Pulmonary artery endothelial cell (primary cell): ENCODE measurements at regions not wholly inside any gene's neighbourhood (a gene's known extent, or its start where the extent isn't known, plus 50 kb on each side); places are given as distances from the start of the nearest gene placed in this dataset.

Source experiments
- DNase-seq: peaks from one replicate; pipeline ENCODE4 v3.0.0-alpha.2; 2011; ENCODE audit warnings: low read depth, low spot score

DNA sequence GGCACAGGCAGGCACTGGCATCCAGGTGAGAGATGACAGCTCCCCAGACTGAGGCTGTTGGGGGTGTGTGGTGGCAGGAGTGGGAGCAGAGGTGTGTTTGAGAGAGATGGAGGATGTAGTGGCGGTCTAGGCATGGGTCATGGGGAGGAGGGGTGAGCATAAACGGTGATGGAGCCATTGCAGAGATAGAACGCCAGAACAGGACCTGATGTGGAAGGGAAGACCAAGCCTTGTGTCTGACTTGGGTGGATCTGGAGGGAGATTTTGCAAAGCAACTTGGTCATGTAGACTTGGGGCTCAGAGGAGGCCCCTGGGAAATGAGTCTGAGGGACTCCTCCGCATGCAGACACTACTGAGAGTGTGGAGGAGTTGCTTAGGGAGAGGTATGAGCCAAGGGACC lies 50.0 kb upstream of the CLDN5 start:
- DNase-seq, result no peak

DNA sequence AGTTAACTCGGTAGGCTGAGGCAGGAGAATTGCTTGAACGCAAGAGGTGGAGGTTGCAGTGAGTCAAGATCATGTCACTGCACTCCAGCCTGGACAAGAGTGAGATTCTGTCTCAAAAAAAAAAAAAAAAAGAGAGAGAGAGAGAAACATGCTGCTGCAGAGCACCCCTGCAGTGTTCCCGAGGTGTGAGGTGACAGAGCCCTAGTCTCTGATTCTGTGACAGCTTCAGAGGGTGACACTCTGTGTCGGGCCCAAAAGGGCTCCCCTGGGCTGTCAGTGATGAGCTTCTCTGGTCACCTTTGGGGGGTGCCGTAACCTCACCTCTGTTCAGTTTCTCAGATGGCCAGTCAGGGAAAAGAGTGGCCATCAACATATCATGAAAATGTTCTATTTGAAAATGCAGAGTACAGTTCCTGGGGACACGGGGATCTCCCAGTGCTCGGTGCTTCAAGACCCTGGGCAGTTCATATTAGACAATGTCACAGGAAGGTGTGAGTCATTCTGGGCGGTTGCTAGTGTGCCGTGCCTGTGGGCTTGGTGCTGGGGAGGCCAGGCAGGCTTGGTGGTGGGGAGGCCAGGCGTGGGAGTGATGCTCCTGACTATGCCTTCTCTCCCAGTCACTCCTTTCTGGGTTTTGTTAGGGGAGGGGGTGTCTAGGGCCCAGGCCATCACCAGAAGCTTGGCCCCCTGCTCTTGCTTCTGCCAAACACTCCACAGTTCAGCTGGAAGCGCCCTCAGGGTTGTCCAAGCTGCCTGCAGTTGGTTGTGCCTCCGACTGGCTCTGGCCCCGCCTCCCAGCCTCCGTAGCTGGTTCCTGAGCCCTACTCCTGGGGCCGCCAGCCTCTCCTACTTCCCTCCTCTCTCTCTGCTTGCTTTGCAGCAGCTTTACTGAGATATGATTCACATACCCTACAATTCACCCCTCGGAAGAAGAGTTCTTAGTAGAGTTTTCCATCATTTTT lies 52.5 kb upstream of the CLDN5 start:
- DNase-seq, result no peak

DNA sequence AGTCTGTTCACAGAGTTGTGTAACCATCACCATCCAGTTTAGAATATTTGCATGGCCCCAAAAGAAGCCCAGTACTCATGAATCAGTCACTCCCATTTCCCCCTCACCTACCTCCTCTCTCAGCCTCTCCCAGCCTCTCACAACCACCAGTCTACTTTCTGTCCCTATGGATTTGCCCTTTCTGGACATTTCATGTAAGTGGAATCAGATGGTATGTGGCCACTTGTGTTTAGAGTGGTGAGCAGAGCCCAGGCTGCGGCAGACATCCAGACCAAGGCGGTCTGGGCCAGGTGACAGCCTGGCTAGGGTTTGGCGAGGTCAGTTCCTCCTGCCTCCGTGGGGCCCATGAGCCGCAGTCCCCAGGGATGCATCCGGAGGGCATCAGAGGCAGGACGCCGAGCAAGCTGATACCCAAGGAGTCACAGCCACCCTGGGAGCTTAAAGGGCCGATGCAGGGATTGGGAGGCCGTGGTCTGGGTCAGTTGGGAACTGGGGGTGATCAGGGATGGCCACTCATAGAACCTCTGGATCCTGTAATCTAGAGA lies 53.3 kb upstream of the CLDN5 start:
- DNase-seq, result no peak

DNA sequence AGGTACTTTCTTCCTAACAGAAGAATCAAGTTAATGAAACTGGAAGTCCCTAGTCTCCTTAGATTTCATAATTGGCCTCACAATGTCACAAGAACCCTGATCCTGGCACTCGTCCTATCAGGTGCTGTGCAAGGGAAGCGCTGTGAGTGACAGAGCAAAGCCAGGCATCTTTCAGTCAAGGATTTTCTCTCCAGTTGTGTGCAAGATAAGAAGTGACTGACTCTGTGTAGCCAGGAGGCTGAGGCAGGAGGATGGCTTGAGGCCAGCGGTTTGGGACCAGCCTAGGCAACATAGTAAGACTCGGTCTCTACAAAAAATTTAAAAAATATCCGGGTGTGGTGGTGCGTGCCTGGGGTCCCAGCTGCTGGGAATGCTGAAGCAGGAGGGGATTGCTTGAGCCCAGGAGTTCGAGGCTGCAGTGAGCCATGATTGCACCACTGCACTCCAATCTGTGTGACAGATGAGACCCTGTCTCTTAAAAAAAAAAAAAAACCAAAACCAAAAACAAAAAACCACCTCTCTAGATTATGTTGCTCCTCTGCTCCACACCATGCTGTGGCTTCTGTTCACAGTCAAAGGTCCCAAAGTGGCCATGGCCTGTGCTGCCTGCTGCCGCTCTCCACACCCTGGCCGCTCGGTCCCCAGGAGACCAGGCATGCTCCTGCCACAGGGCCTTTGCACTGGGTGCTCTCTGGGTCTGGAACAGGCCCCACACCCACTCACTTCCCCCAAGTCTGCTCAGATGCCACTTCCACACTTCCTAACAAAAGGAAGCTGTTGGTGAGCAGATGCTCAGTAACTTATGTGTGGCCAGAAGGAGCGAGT lies 54.2 kb upstream of the CLDN5 start:
- DNase-seq, result no peak

DNA sequence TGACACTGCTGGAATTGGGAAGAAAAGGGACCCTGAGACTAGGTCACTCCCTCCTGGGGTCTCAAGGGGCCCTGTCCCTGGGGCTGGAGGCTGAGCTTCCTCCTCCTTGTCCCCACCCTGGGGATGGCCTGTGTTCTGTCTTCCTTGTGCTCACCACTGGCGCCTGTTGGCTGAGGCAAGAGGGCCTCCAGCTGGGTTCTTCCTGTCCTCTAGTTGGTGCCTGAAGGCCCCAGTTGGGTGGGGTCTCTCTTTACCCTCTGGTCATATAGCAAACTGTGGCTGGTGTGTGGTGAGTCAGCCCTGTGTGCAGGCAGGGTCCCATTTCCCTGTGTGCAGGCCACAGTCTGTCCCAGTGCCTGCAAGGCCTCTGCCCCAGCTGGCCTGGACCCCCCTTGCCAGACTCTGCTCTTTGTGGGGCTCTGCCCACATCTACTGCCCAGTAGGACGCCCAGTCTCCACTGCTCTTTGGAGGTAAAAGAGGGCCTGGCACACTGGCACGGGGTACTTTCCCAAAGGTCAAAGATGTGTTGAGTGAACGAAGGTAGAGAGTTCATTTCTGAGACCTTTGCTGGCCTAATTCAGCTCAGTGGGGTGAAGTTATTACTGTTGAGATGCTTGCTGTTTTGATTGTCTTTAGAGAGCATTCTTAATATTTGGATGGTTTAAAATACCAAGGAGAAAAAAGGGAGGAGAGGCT lies 55.1 kb upstream of the CLDN5 start:
- DNase-seq, result no peak

DNA sequence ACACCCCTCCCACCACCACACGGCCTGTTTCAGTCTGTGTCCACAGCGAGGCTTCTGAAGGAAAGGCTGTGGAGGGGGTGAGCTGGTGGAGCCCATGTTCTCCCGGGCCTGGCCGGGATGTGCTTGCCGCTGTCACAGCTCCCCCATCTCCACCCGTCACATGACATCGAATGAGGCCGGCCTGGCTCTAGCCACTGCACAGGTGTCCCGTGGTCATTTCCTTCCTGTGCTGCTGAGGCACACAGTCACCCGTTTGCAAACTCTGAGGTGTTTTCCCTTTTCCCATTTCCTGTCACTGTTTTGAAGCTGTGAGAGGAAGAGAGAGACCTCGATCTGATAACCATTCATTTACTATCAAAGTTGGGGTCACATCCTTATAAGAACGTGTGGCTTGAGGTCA lies 55.7 kb upstream of the CLDN5 start:
- DNase-seq, result no peak

DNA sequence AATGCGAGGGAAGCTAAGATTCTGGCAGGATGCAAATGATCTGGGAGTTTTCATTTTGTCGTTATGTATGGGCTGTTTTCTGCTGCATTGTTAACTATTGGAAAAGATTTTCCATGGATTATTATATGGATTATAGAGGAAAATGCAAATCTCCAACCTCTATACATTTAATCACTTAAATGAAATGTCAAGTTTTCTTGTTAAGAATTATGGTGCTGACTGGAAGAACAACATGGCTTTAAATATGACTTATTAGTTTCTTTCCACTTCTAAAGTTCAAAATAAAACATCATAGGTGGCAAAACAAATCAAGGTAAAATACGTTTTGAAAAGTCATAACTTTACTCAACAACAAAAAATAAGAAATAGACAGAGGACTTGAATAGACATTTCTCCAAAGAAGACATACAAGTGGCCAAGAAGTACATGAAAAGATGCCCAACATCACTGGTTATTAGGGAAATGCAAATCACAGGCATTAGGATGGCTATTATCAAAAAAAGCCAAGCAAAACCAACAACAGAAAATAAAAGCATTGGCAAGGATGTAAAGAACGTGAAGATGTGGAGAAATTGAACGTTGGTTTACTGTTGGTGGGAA lies 56.2 kb upstream of the CLDN5 start:
- DNase-seq, result no peak

DNA sequence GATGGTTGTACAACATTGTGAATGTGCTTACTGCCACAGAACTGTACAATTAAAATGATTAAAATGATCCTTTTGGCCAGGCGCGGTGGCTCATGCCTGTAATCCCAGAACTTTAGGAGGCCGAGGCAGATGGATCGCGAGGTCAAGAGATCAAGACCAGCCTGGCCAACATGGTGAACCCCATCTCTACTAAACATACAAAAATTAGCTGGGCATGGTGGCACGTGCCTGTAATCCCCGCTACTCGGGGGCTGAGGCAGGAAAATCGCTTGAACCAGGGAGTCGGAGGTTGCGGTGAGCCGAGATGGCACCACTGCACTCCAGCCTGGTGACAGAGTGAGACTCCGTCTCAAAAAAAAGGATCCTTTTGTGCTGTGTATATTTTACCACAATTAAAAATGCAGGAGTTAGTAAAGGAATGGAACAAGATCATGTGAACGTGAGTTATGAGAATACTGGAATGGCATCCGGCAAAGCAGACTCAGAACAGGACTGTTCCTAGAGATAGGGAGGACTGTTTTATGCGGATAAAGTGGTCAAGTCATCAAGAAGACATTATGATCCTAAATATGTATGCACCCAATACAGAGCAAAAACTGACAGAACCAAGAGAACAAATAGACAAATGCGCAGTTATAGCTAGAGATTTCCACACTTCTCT lies 58.0 kb upstream of the CLDN5 start:
- no peak for DNase-seq

DNA sequence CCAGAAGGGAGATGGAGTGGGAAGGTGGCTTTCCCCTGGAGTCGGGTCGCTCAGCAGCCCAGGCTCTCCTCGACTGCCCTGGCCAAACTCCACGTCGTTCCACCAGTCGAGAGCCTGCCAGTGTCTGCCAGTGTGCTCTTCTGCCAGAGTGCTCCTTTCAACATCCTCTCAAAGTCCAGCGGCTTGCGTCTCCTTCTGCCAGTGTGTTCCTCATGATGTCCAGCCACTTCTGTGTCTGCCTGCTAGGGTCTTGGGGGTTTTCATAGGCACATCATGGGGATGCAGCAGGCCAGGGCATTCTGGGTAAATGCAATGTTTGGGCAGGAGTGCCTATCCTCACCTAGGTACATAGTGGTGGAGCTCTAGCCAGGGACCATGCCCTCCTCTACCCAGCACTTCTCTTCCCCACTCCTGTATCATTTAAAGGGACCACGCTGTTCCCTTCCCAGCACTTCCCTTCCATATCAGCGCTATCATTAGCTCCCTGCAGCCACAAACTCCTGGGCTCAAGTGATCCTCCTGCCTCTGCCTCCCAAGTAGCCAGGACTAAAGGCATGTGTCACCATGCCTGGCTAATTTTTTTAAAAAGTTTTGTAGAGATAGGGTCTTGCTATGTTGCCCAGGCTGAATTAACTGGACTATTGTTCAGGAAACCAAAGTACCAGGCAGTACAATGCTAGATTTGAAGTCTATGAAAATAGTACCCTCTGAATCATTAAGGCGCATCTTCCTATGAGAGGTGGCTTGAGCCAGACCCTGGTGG lies 62.9 kb upstream of the CLDN5 start:
- no peak for DNase-seq

DNA sequence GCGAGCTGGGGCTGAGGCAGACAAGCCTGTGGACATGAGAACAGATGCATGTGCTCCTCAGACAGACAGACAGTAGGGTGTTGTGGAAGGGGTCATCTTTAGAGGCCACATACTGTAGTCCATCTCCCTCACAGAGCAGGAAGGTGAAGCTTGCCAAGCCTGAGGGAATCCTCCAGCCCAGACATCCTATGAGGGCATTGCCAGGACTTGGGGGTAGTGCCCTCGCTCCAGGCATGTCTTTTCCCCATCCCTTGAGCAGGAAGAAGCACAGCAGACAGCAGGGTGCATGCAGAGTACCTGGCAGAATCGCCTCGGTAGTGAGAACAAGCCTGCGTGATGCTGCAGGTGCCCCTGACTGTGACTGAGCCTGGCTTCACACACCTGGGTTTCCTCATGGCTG lies 66.5 kb upstream of the CLDN5 start:
- DNase-seq, result no peak

DNA sequence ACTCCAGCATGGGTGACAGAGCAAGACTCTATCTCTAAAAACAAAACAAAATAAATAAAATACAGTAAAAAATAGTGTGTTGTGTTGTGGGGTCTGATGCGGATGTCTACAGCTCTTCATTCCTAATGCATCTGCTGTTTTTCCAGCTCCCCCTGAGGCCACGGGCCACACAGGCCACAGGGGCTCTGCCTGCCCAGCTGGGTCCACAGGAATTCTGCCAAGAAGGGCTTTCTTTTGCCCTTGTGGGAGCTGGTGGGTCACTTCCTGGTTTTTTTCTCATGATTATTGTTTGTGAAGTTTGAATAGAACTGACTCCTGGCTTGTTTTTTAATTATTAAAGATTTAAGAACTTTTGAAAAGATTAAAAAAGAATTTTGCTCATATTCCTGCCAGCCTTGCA lies 67.4 kb upstream of the CLDN5 start:
- DNase-seq, result no peak

DNA sequence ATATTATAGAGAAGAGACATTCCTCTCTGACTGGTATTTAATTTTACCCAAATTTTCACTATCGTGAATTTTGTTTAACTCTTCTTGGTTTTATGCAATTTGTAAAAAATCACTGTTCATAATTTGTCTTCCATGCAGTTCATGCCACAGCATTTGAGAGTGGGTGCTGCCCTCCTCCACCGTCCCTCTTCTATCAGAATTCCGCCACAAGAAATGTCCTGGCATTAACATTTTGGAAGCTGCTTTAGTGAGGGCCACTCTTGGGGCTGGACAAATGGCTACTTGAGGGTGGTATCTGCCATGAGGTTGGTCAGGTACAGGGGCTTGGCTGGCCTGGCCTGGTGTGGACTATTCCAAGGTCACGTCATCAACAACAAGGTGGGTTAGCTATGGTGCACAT lies 68.3 kb upstream of the CLDN5 start:
- no peak for DNase-seq

DNA sequence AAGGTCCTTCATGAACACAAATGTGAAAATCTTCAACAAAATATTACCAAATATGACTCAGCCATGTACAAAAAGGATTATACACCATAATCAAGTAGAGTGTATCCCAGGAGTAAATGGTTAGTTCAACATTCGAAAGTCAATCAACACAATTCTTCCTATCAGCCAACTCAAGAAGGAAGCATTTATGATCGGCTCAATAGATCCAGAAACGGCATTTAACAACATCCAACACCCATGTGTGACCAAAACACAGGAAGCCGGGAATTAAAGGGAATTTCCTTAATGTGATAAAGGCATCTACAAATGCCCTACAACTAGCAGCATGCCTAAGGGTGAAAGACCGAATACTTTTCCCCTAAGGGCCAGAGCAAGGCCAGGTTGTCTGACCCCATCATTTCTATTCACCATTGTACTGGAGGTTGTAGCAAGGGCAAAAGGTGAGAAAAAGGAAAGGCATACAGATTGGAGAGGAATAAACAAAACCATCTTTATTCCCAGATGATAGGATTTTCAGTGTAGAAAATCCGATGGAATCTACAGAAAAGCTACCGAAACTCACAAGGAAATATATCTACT lies 69.9 kb upstream of the CLDN5 start:
- no peak for DNase-seq

DNA sequence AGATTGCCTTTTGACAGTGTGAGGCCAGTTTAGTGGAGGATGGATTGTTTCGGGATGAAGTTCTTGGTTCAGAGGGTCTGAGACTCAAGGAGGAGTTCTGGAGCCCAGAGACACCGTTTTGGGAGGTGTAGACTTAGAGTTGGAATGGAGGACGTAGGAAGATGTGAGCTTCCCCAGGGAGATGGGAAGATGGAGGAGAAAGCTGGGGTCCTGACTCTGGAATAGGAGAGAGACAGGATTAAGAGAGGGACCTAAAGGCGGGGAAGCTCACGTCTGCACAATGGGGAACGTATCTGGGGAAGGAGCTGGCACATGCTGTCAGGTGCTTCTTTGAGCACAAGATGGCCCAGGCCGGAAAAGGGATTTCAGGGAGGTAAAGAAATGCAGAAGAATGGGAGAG lies 71.3 kb upstream of the CLDN5 start:
- DNase-seq, result no peak

DNA sequence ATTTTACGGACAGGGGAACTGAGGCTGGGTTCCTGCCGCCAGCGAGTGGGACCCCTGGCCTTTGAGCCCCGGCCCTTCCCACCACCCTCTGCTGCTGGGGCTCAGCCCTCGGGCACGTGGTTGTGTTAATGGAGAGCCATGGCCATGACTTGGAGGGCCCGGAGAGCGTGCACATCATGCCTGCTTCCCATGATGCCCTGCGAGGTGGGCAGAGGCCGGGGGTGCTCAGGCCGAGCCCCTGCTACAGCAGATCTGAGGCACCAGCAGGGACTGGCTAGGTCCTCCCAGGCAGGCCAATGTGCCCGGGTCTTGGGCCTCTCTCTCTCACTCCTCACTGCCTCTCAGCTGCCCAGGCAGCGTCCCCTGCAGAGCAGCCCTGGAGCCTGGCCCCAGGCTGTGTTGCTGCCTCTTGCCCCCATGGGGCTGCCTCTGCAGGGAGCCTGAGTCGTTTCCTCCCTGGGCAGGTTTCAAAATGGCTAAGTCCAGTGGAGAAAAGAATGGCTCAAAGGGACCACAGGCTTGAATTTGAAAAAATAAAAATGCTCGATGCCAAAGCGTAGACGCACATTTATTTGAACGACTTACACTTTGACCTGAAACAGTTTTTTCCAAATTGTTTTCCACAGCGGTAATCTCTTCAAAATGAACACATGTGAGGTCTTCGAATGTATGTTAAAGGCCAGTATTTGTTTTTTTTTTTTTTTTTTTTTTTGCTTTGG lies 72.6 kb upstream of the CLDN5 start:
- DNase-seq, result no peak

DNA sequence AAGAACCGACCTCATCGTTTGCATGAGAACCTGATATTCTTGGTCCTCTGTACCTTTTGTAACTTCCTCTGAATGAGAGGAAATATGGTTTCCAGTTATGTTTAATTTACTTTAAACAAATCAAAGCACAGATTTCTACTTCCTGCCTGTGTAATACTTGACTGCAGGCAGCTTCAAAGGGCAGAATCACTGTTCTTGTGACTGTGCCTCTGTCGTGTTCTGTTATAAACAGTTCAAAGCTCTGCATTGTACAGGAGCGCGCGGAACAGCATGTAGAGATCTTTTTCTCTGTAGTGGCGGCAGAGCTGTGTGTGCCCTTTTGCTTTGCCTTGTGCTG lies 73.2 kb upstream of the CLDN5 start:
- no peak for DNase-seq

DNA sequence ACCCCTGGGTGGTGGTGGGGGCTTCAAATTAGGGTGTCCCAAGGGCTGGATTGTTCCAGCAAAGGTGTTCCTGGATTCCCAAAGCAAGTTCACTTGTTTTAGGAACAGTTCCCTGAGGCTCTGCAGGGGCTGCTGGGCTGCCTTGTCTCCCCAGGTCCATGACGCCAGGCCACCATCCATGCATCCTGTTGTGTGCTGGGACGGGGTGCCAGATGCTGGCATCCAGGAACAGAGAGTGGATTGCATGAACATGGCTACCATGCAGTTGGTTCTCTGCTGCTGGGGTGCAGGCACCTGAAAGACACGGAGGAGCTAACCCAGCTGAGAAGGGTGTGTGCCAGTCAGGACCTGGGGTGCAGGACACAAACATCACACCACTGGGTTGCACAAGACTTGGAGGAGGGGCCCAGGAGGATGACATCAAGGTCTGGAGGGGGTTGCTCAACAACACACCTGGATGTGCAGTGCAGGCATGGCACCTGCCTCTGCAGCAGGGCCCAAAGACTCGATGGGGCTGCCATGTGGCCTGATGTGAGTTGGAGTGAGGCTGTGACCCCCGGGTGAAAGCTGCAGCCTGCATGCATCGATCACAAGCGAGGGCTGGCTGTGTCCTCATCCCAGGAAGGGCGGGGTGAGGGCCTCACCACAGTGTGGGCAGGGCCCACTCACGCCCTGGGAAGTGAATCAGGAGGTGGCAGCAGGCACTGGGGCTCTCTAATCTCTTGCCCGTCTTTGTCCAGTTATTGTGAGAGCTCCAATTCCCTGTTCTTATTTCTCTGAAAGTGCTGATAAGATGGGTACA lies 74.0 kb upstream of the CLDN5 start:
- no peak for DNase-seq

DNA sequence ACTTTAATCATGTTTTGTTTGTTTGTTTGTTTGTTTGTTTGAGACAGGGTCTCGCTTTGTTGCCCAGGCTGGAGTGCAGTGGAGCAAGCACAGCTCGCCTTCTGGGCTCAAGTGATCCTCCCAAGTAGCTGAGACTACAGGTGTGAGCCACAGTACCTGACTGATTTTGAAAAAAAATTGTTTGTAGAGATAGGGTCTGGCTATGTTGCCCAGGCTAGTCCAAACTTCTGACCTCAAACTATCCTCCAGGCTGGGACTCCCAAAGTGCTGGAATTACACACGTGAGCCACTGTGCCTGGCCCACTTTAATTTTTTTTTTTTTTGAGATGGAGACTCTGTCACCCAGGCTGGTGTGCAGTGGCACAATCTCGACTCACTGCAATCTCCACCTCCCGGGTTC lies 74.8 kb upstream of the CLDN5 start:
- no peak for DNase-seq
